HG03039 (cell line): ENCODE measurements at regions not wholly inside any gene's neighbourhood (a gene's known extent, or its start where the extent isn't known, plus 50 kb on each side); places are given as distances from the start of the nearest gene placed in this dataset.

Source experiments
- ATAC-seq: cut with Tn5 transposase; IDR thresholded peaks from one replicate; pipeline ENCODE4 v1.9.1; 2021; ENCODE audit warnings: mild to moderate bottlenecking, moderate library complexity; ENCODE audit not compliant: unreplicated experiment

- ATAC-seq = no peak
These were observed 66.3 kb upstream of the FAM9C start for GRCh38 chrX:13110433-13111324.

GRCh38 chrX:13109817-13110216, 65.4 kb upstream of the FAM9C start:
- ATAC-seq = no peak

GRCh38 chrX:13103914-13104274, 59.5 kb upstream of the FAM9C start:
- ATAC-seq = no peak

- ATAC-seq = no peak
These were observed 58.9 kb upstream of the FAM9C start for GRCh38 chrX:13103188-13103913.

- no peak for ATAC-seq
These were observed 58.2 kb upstream of the FAM9C start for GRCh38 chrX:13102636-13103035.

GRCh38 chrX:13101441-13102139, 57.2 kb upstream of the FAM9C start:
- no peak for ATAC-seq

GRCh38 chrX:13099121-13099520, 54.7 kb upstream of the FAM9C start:
- no peak for ATAC-seq

- no peak for ATAC-seq
These were observed 52.3 kb upstream of the FAM9C start for GRCh38 chrX:13096728-13097127.

- no peak for ATAC-seq
These were observed 50.5 kb upstream of the FAM9C start for GRCh38 chrX:13094828-13095341.

- ATAC-seq = no peak
These were observed 50.0 kb upstream of the FAM9C start for GRCh38 chrX:13094374-13094773.
